Tibial nerve (tissue), 4 donors: ENCODE measurements at regions not wholly inside any gene's neighbourhood (a gene's known extent, or its start where the extent isn't known, plus 50 kb on each side); places are given as distances from the start of the nearest gene placed in this dataset.

Source experiments
- DNase-seq, 2 donors: peaks; one replicate each; pipeline ENCODE4 v3.0.0-alpha.2; 2019; ENCODE audit warnings: low spot score in 2 of 2
- H3K27ac ChIP-seq, 4 donors: fragments of 200-600 bp; sonication (generic) in 3 of 4; one replicate each; pipeline ENCODE4 v1.5.1; 2017 to 2019; ENCODE audit warnings: mild to moderate bottlenecking in 1 of 4
- H3K27me3 ChIP-seq, 2 donors: fragments of 200-600 bp; sonication (generic) in 1 of 2; one replicate each; pipeline versions ENCODE4 v1.5.1 to v1.6.0; 2017 to 2019
- H3K36me3 ChIP-seq, 3 donors: fragments of 200-600 bp; sonication (generic); one replicate each; pipeline ENCODE4 v1.5.1; 2018 to 2019
- H3K4me1 ChIP-seq, 4 donors: fragments of 200-600 bp; sonication (generic) in 3 of 4; one replicate each; pipeline ENCODE4 v1.5.1; 2017 to 2019
- H3K4me3 ChIP-seq, 4 donors: fragments of 200-600 bp; sonication (generic) in 3 of 4; one replicate each; pipeline ENCODE4 v1.5.1; 2017 to 2019; ENCODE audit warnings: mild to moderate bottlenecking in 1 of 4, moderate library complexity in 1 of 4
- H3K9me3 ChIP-seq, 4 donors: fragments of 200-600 bp; sonication (generic) in 3 of 4; one replicate each; pipeline ENCODE4 v1.5.1; 2017 to 2019
- CTCF ChIP-seq, 5 experiments: fragments of 200-600 bp in 3 of 5; fragments of 450-650 bp in 2 of 5; sonication (generic) in 3 of 5; IDR thresholded peaks; one replicate each; pipeline ENCODE4 v1.5.1; 2016 to 2019; ENCODE audit warnings: antibody characterized with exemption in 5 of 5, mild to moderate bottlenecking in 3 of 5, moderate library complexity in 2 of 5
- EP300 ChIP-seq, 2 donors: sonication (generic); formaldehyde crosslinking; IDR thresholded peaks; one replicate each; pipeline ENCODE4 v1.6.1; 2017; ENCODE audit warnings: antibody characterized with exemption in 2 of 2, mild to moderate bottlenecking in 1 of 2
- POLR2A ChIP-seq, 2 donors: fragments of 450-650 bp; IDR thresholded peaks; one replicate each; pipeline ENCODE4 v1.6.1; 2017; ENCODE audit warnings: antibody characterized with exemption in 2 of 2, mild to moderate bottlenecking in 2 of 2, moderate library complexity in 2 of 2
- WGBS, 2 donors: methylation state at CpG; one replicate each; pipeline ENCODE4 v1.1.5; 2018; 5-methylcytosine and 5-hydroxymethylcytosine counted together

- TF ChIP-seq CTCF (IDR thresholded peaks at IDR 0.05) (no peak), POLR2A (IDR thresholded peaks at IDR 0.05) (no peak), EP300 (IDR thresholded peaks at IDR 0.05) (no peak)
- no peaks in the 10 kb centered on the region for H3K9me3 ChIP-seq
- no peak overlapping the region for H3K4me3 ChIP-seq
Observed at GRCh38 chr22:27057717-27058116, 400.3 kb downstream of the MIAT start.

GRCh38 chr22:27060190-27060589 is 402.8 kb downstream of the MIAT start:
- no peak overlapping the region for H3K27ac ChIP-seq
- no peak for TF ChIP-seq CTCF (IDR thresholded peaks at IDR 0.05)
- TF ChIP-seq POLR2A (IDR thresholded peaks at IDR 0.05): no peak
- no peak for TF ChIP-seq EP300 (IDR thresholded peaks at IDR 0.05)
- no peak overlapping the region for H3K4me3 ChIP-seq
- no peaks in the 10 kb centered on the region for H3K4me1 ChIP-seq
- H3K9me3 ChIP-seq: no peaks in the 10 kb centered on the region
- H3K27me3 ChIP-seq: peaks cover 0 to 6% of the 10 kb centered on the region in 2 donors
- no peak for DNase-seq
- 82 to 83% methylated on average over 15 of the region's 15 CpGs for WGBS, 2 donors
- no peaks in the 10 kb centered on the region for H3K36me3 ChIP-seq

More at GRCh38 chr22:27057717-27058116, 400.3 kb downstream of the MIAT start:
- Histone ChIP-seq H3K27ac (no peak overlapping the region), H3K4me1 (no peaks in the 10 kb centered on the region), H3K27me3 (peaks cover 0 to 3% of the 10 kb centered on the region in 2 donors), H3K36me3 (no peaks in the 10 kb centered on the region)
- no peak for DNase-seq

- Histone ChIP-seq H3K36me3 (no peaks in the 10 kb centered on the region), H3K27ac (no peak overlapping the region), H3K9me3 (no peaks in the 10 kb centered on the region), H3K4me1 (no peaks in the 10 kb centered on the region), H3K4me3 (no peak overlapping the region), H3K27me3 (peaks cover 0 to 6% of the 10 kb centered on the region in 2 donors)
- DNase-seq: no peak
- 69 to 84% methylated on average over 2 of the region's 2 CpGs for WGBS, 2 donors
- TF ChIP-seq POLR2A (IDR thresholded peaks at IDR 0.05): no peak
- TF ChIP-seq EP300 (IDR thresholded peaks at IDR 0.05): no peak
- no peak for TF ChIP-seq CTCF (IDR thresholded peaks at IDR 0.05)
Observed at GRCh38 chr22:27062910-27063309, 405.5 kb downstream of the MIAT start.

- no peak for TF ChIP-seq CTCF (IDR thresholded peaks at IDR 0.05)
- no peak for TF ChIP-seq EP300 (IDR thresholded peaks at IDR 0.05)
- TF ChIP-seq POLR2A (IDR thresholded peaks at IDR 0.05): no peak
- Histone ChIP-seq H3K9me3 (no peaks in the 10 kb centered on the region), H3K27me3 (peaks cover 0 to 6% of the 10 kb centered on the region in 2 donors), H3K27ac (no peak overlapping the region), H3K4me1 (no peaks in the 10 kb centered on the region), H3K4me3 (no peak overlapping the region), H3K36me3 (no peaks in the 10 kb centered on the region)
- DNase-seq: no peak
- WGBS, 2 donors: 16 to 26% methylated on average over 5 of the region's 5 CpGs
Observed at GRCh38 chr22:27063406-27063805, 406.0 kb downstream of the MIAT start.

- DNase-seq: no peak
- Histone ChIP-seq H3K27me3 (peaks cover 0 to 4% of the 10 kb centered on the region in 2 donors), H3K4me3 (no peak overlapping the region), H3K36me3 (no peaks in the 10 kb centered on the region), H3K9me3 (no peaks in the 10 kb centered on the region), H3K27ac (no peak overlapping the region), H3K4me1 (no peaks in the 10 kb centered on the region)
- WGBS, 2 donors: 79 to 80% methylated on average over 2 of the region's 2 CpGs
- TF ChIP-seq EP300 (IDR thresholded peaks at IDR 0.05): no peak
- TF ChIP-seq POLR2A (IDR thresholded peaks at IDR 0.05): no peak
- no peak for TF ChIP-seq CTCF (IDR thresholded peaks at IDR 0.05)
Observed at GRCh38 chr22:27063841-27064240, 406.5 kb downstream of the MIAT start.
